Activated CD8-positive, alpha-beta T cell treated with anti-CD3 and anti-CD28 coated beads for 36 hours (primary cell): ENCODE measurements at regions not wholly inside any gene's neighbourhood (a gene's known extent, or its start where the extent isn't known, plus 50 kb on each side); places are given as distances from the start of the nearest gene placed in this dataset.
"Not testable (repeated sequence)": the region's sequence is repeated elsewhere in the genome, so short reads cannot be mapped to it uniquely, and the experiment has no call there.

ENCODE experiments used
- ATAC-seq: fragments of 200-7000 bp; cut with Tn5 transposase; one replicate; pipeline ENCODE4 v1.10.0; 2021; ENCODE audit warnings: mild to moderate bottlenecking, moderate library complexity
- CTCF ChIA-PET: fragments of 350-600 bp; sonication (Branson Sonifier 250); formaldehyde crosslinking; loops from one replicate; lab custom pipeline; 2021; ENCODE audit warnings: antibody characterized with exemption; lab: Charles Lee
- POLR2A ChIA-PET: fragments of 350-600 bp; sonication (Branson Sonifier 250); formaldehyde crosslinking; loops from one replicate; lab custom pipeline; 2021; ENCODE audit warnings: antibody characterized with exemption; lab: Charles Lee
- DNase-seq: peaks from one replicate; pipeline ENCODE4 v3.0.0-alpha.2; 2020
- H3K27ac Mint-ChIP-seq: one replicate; pipeline ENCODE4 v1.8.0; 2021; ENCODE audit warnings: mild to moderate bottlenecking, mixed read lengths
- H3K27me3 Mint-ChIP-seq: one replicate; pipeline ENCODE4 v1.8.0; 2021; ENCODE audit warnings: mixed read lengths
- H3K36me3 Mint-ChIP-seq: one replicate; pipeline ENCODE4 v1.8.0; 2021; ENCODE audit warnings: low read depth, mixed read lengths
- H3K4me1 Mint-ChIP-seq: one replicate; pipeline ENCODE4 v1.8.0; 2021; ENCODE audit warnings: low read depth, mixed read lengths
- H3K4me3 Mint-ChIP-seq: one replicate; pipeline ENCODE4 v1.8.0; 2021; ENCODE audit warnings: mild to moderate bottlenecking, moderate library complexity, mixed read lengths
- H3K9me3 Mint-ChIP-seq: one replicate; pipeline ENCODE4 v1.8.0; 2021; ENCODE audit warnings: mixed read lengths
- CTCF ChIP-seq: fragments of 200-600 bp; IDR thresholded peaks from one replicate; pipeline ENCODE4 v1.8.0; 2022; ENCODE audit warnings: antibody characterized with exemption, mild to moderate bottlenecking
- intact Hi-C: fragments of 100-400 bp; cut with micrococcal nuclease; formaldehyde crosslinking; loops from one replicate; pipeline ENCODE4 v1.10.0; 2022

- ChIA-PET CTCF (no interaction called here), POLR2A (no interaction called here)
- Mint-ChIP-seq H3K27ac (no peak overlapping the region), H3K4me1 (no peaks in the 10 kb centered on the region), H3K27me3 (no peaks in the 10 kb centered on the region), H3K4me3 (no peak overlapping the region), H3K36me3 (no peaks in the 10 kb centered on the region), H3K9me3 (no peaks in the 10 kb centered on the region)
- TF ChIP-seq CTCF, result no peak
- intact Hi-C loops, result no loop called here
- DNase-seq, result no peak
- no peak for ATAC-seq
These were observed 114.3 kb downstream of the FAM50B start for GRCh38 chr6:3963426-3963825.

GRCh38 chr6:3965071-3965718 is 113.7 kb downstream of the FAM217A start:
- POLR2A ChIA-PET, result no interaction called here

GRCh38 chr6:3966426-3966825 is 112.5 kb downstream of the FAM217A start:
- no peak overlapping the region for H3K4me3 Mint-ChIP-seq
- ChIA-PET POLR2A (no interaction called here), CTCF (interaction anchor here (1.7 kb wide), 1 partner anchor 11 kb away, joined by 11 read pairs; no protein-coding TSS in a partner anchor)
- no peak overlapping the region for H3K27ac Mint-ChIP-seq
- TF ChIP-seq CTCF, result no peak
- DNase-seq (no peak), ATAC-seq (no peak)
- H3K9me3 Mint-ChIP-seq, result no peaks in the 10 kb centered on the region
- no peaks in the 10 kb centered on the region for H3K36me3 Mint-ChIP-seq
- intact Hi-C loops, result no loop called here
- no peaks in the 10 kb centered on the region for H3K4me1 Mint-ChIP-seq
- H3K27me3 Mint-ChIP-seq, result no peaks in the 10 kb centered on the region

More at GRCh38 chr6:3965071-3965718, 113.7 kb downstream of the FAM217A start:
- DNase-seq (no peak), ATAC-seq (no peak)
- Mint-ChIP-seq H3K4me3 (no peak overlapping the region), H3K36me3 (no peaks in the 10 kb centered on the region), H3K27me3 (no peaks in the 10 kb centered on the region), H3K27ac (no peak overlapping the region), H3K4me1 (no peaks in the 10 kb centered on the region), H3K9me3 (no peaks in the 10 kb centered on the region)
- intact Hi-C loops, result no loop called here
- TF ChIP-seq CTCF, result no peak
- CTCF ChIA-PET, result no interaction called here

- CTCF ChIA-PET, result interaction anchor here (2.1 kb wide), 1 partner anchor 8 kb away, joined by 14 read pairs; no protein-coding TSS in a partner anchor
- no peak for ATAC-seq
- intact Hi-C loops, result no loop called here
These were observed 108.8 kb downstream of the FAM217A start for GRCh38 chr6:3970097-3970496.

GRCh38 chr6:3973152-3973551 is 105.8 kb downstream of the FAM217A start:
- ATAC-seq, H3K4me1 Mint-ChIP-seq, intact Hi-C loops, POLR2A ChIA-PET, H3K36me3 Mint-ChIP-seq, DNase-seq, H3K27me3 Mint-ChIP-seq, H3K4me3 Mint-ChIP-seq, H3K9me3 Mint-ChIP-seq, H3K27ac Mint-ChIP-seq: not testable (repeated sequence)
- CTCF ChIA-PET, result interaction anchor here (2.0 kb wide), 1 partner anchor 230 kb away, joined by 5 read pairs; no protein-coding TSS in a partner anchor

More at GRCh38 chr6:3970097-3970496, 108.8 kb downstream of the FAM217A start:
- Mint-ChIP-seq H3K27me3 (peaks cover 2% of the 10 kb centered on the region), H3K4me3 (no peak overlapping the region), H3K4me1 (no peaks in the 10 kb centered on the region), H3K27ac (no peak overlapping the region), H3K9me3 (no peaks in the 10 kb centered on the region), H3K36me3 (no peaks in the 10 kb centered on the region)
- DNase-seq, result no peak
- POLR2A ChIA-PET, result no interaction called here
- no peak for TF ChIP-seq CTCF
